ENCODE measurements at regions not wholly inside any gene's neighbourhood (a gene's known extent, or its start where the extent isn't known, plus 50 kb on each side); places are given as distances from the start of the nearest gene placed in this dataset.
A peak's percentile ranks its signal among the peaks of the same experiment; 100 is the strongest.

DNA sequence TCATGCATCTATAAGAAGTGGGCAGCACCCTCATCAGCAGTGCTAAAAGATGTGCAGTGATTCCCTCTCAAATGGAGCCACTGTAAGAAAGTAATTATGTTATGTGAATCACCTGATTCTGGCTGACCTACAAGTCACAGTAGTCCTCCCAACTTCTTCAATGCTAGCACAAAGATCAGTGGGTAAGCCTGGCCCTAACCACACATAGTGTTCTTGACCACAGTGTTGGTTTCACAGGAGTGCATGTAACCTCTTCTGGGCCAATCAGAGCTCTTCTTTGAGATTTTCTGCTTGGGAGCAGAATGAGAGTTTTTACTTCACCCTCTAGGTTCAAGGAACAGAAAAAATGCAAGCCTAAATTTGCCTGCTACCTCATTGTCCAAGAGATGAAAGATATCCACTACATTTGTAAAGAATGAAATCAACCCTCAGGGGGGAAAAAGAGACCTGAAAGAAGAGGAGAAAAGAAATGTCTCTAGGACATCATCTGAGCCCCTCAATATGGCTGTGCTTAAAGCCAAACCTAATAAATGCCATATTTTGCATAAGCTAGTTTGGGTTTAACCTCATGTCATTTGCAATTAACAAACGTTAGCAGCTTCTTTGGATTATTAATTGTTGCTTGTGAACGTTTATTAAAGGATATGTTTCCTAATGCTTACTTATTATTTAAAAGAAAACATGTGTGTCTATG is 65.3 kb upstream of the ADRB2 start:
- Mint-ChIP-seq H3K36me3 (peaks cover 5% of the 10 kb centered on the region), H3K27me3 (no peaks in the 10 kb centered on the region), H3K27ac (no peak overlapping the region), H3K4me1 (no peaks in the 10 kb centered on the region), H3K9me3 (peaks cover 16% of the 10 kb centered on the region), H3K4me3 (no peak overlapping the region)
- peak; percentile 76 for ATAC-seq

DNA sequence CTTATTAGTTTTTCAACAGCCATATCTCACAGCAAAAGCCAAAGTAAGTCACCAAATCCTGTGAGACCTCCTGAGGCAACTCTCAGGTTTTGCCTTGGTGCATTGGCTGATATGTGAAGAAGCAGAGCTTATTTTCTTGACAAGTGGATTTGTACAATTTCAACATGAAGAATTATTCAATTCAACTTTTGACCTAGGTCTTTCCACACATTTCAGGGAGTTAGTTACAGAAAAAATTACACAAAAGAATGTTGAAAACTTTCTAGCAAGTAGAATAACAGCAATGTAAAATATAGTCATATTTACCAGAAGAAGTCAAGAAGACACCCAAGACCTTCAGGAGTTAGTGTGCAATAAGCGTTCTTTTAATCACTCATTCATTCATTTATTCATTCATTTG is 62.4 kb upstream of the ADRB2 start:
- no peak overlapping the region for H3K4me3 Mint-ChIP-seq
- no peaks in the 10 kb centered on the region for H3K4me1 Mint-ChIP-seq
- H3K27ac Mint-ChIP-seq = no peak overlapping the region
- peaks cover 6% of the 10 kb centered on the region for H3K27me3 Mint-ChIP-seq
- H3K9me3 Mint-ChIP-seq = peaks cover 3% of the 10 kb centered on the region
- no peaks in the 10 kb centered on the region for H3K36me3 Mint-ChIP-seq
- no peak for ATAC-seq

- H3K4me1 Mint-ChIP-seq = no peaks in the 10 kb centered on the region
- H3K27ac Mint-ChIP-seq = no peak overlapping the region
- H3K27me3 Mint-ChIP-seq = peaks cover 6% of the 10 kb centered on the region
- ATAC-seq = no peak
- H3K9me3 Mint-ChIP-seq = no peaks in the 10 kb centered on the region
- no peak overlapping the region for H3K4me3 Mint-ChIP-seq
- no peaks in the 10 kb centered on the region for H3K36me3 Mint-ChIP-seq
Observed at GRCh38 chr5:148765061-148765460, 61.4 kb upstream of the ADRB2 start.

- Mint-ChIP-seq H3K27me3 (peaks cover 6% of the 10 kb centered on the region), H3K27ac (no peak overlapping the region)
- no peak for ATAC-seq
Observed at GRCh38 chr5:148768806-148769415, 57.5 kb upstream of the ADRB2 start.

DNA sequence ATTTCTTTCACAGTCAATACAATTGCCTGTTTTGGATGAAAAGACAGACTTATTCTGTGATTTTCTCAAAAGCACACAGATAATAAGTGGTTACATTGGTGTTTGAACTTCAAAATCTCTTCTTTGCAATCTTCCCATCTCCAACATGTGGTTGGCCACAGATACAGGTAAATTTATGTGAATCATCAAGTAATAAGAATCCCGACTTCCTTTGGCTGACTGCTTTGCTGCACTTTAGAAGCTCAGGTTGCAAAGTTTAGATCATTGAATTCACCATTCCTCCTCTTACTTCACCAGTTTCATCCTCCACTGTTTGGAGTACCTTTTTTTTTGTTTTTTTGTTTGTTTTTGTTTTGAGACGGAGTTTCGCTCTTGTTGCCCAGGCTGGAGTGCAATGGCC is 56.5 kb upstream of the ADRB2 start:
- ATAC-seq = no peak
- Mint-ChIP-seq H3K4me3 (no peak overlapping the region), H3K9me3 (no peaks in the 10 kb centered on the region), H3K4me1 (peaks cover 21% of the 10 kb centered on the region), H3K36me3 (no peaks in the 10 kb centered on the region), H3K27ac (no peak overlapping the region), H3K27me3 (peaks cover 6% of the 10 kb centered on the region)

More at GRCh38 chr5:148768806-148769415, 57.5 kb upstream of the ADRB2 start:
- H3K4me3 Mint-ChIP-seq = no peak overlapping the region
- H3K9me3 Mint-ChIP-seq = no peaks in the 10 kb centered on the region
- peaks cover 11% of the 10 kb centered on the region for H3K4me1 Mint-ChIP-seq
- no peaks in the 10 kb centered on the region for H3K36me3 Mint-ChIP-seq

- no peak overlapping the region for H3K4me3 Mint-ChIP-seq
- no peak overlapping the region for H3K27ac Mint-ChIP-seq
- no peaks in the 10 kb centered on the region for H3K9me3 Mint-ChIP-seq
- peaks cover 23% of the 10 kb centered on the region for H3K4me1 Mint-ChIP-seq
- H3K36me3 Mint-ChIP-seq = no peaks in the 10 kb centered on the region
- no peaks in the 10 kb centered on the region for H3K27me3 Mint-ChIP-seq
- ATAC-seq = no peak
Observed at GRCh38 chr5:148774313-148774712, 52.1 kb upstream of the ADRB2 start.

DNA sequence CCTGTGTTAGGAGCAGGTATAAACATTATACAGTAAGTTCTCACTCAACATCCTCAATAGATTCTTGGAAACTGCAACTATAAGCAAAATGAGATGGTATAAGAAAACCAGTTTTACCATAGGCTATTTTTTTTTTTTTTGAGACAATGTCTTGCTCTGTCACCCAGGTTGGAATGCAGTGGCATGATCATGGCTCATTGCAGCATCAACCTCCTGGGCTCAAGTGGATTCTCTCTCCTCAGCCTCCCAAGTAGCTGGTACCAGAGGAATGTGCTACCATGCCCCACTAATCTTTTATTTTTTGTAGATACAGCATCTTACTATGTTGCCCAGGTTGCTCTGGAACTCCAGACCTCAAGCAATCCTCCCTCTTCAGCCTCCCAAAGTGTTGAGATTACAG is 50.1 kb upstream of the ADRB2 start:
- Mint-ChIP-seq H3K27me3 (no peaks in the 10 kb centered on the region), H3K4me1 (peaks cover 23% of the 10 kb centered on the region), H3K4me3 (no peak overlapping the region), H3K36me3 (no peaks in the 10 kb centered on the region), H3K9me3 (no peaks in the 10 kb centered on the region), H3K27ac (no peak overlapping the region)
- no peak for ATAC-seq
